Neural progenitor cell (in vitro differentiated cells): ENCODE measurements at regions not wholly inside any gene's neighbourhood (a gene's known extent, or its start where the extent isn't known, plus 50 kb on each side); places are given as distances from the start of the nearest gene placed in this dataset.

ENCODE experiments used
- EZH2phosphoT487 ChIP-seq: fragments of 200-600 bp; sonication (generic); IDR thresholded peaks from 2 replicates; pipeline ENCODE4 v1.6.1; 2017; ENCODE audit warnings: antibody characterized with exemption
- TF ChIP-seq, protein P1 (sequence below): fragments of 200-600 bp; sonication (generic); IDR thresholded peaks from 2 replicates; pipeline ENCODE4 v1.5.1; 2017; ENCODE audit warnings: antibody characterized with exemption, mild to moderate bottlenecking

DNA sequence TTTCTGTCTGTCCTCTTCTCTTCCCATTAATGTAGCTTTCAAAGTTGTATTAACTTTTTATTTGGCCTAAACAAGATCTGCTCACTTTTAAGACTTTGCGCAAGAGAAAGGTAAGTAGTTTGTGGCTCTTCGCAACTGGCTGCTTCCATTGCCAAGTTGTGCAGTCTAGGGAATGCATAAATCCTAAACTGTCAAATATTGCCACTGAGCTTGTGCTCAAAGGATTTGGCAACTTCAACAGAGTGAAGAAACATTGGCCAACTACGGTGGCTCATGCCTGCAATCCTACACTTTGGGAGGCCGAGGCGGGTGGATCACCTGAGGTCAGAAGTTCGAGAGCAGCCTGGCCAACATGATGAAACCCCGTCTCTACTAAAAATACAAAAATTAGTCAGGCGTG is 826.4 kb downstream of the EPHA4 start:
- TF ChIP-seq, protein P1, sequence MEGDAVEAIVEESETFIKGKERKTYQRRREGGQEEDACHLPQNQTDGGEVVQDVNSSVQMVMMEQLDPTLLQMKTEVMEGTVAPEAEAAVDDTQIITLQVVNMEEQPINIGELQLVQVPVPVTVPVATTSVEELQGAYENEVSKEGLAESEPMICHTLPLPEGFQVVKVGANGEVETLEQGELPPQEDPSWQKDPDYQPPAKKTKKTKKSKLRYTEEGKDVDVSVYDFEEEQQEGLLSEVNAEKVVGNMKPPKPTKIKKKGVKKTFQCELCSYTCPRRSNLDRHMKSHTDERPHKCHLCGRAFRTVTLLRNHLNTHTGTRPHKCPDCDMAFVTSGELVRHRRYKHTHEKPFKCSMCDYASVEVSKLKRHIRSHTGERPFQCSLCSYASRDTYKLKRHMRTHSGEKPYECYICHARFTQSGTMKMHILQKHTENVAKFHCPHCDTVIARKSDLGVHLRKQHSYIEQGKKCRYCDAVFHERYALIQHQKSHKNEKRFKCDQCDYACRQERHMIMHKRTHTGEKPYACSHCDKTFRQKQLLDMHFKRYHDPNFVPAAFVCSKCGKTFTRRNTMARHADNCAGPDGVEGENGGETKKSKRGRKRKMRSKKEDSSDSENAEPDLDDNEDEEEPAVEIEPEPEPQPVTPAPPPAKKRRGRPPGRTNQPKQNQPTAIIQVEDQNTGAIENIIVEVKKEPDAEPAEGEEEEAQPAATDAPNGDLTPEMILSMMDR = no peak
- no peak for TF ChIP-seq EZH2phosphoT487
